Mesothelial cell of epicardium (in vitro differentiated cells): ENCODE measurements at regions not wholly inside any gene's neighbourhood (a gene's known extent, or its start where the extent isn't known, plus 50 kb on each side); places are given as distances from the start of the nearest gene placed in this dataset.
"Not testable (repeated sequence)": the region's sequence is repeated elsewhere in the genome, so short reads cannot be mapped to it uniquely, and the experiment has no call there.

Experiments used
- DNase-seq, 2 experiments: peaks; one replicate each; pipeline ENCODE4 v3.0.0; 2021; ENCODE audit warnings: low spot score in 2 of 2; ENCODE audit not compliant: unreplicated experiment in 2 of 2
- H3K27ac Mint-ChIP-seq: 2 replicates; pipeline ENCODE4 v1.8.0; 2021; ENCODE audit warnings: mixed read lengths
- H3K27me3 Mint-ChIP-seq: 2 replicates; pipeline ENCODE4 v1.8.0; 2021; ENCODE audit warnings: low read depth, mixed read lengths
- H3K36me3 Mint-ChIP-seq: 2 replicates; pipeline ENCODE4 v1.8.0; 2021; ENCODE audit warnings: mixed read lengths
- H3K4me1 Mint-ChIP-seq: 2 replicates; pipeline ENCODE4 v1.8.0; 2021; ENCODE audit warnings: mixed read lengths
- H3K4me3 Mint-ChIP-seq: 2 replicates; pipeline ENCODE4 v1.8.0; 2021; ENCODE audit warnings: mild to moderate bottlenecking, moderate library complexity, mixed read lengths
- H3K9me3 Mint-ChIP-seq: 2 replicates; pipeline ENCODE4 v1.8.0; 2021; ENCODE audit warnings: mixed read lengths
- CTCF ChIP-seq: fragments of 200-600 bp; sonication (generic); IDR thresholded peaks from one replicate; pipeline ENCODE4 v1.5.0; 2021; ENCODE audit warnings: antibody characterized with exemption; ENCODE audit not compliant: unreplicated experiment

- Mint-ChIP-seq H3K27ac (no peak overlapping the region), H3K9me3 (no peaks in the 10 kb centered on the region), H3K27me3 (no peaks in the 10 kb centered on the region), H3K4me3 (no peak overlapping the region), H3K36me3 (no peaks in the 10 kb centered on the region), H3K4me1 (peaks cover 4% of the 10 kb centered on the region)
- TF ChIP-seq CTCF, result no peak
- DNase-seq, result no peak
Measured at GRCh38 chr5:87732875-87733768, 320.4 kb upstream of the CCNH start.

- Mint-ChIP-seq H3K27ac (no peak overlapping the region), H3K4me1 (peaks cover 1% of the 10 kb centered on the region), H3K9me3 (no peaks in the 10 kb centered on the region), H3K4me3 (no peak overlapping the region), H3K36me3 (no peaks in the 10 kb centered on the region), H3K27me3 (no peaks in the 10 kb centered on the region)
- TF ChIP-seq CTCF, result no peak
- no peak for DNase-seq
Measured at GRCh38 chr5:87729781-87730180, 317.1 kb upstream of the CCNH start.

- Mint-ChIP-seq H3K27me3 (no peaks in the 10 kb centered on the region), H3K36me3 (no peaks in the 10 kb centered on the region), H3K4me3 (no peak overlapping the region), H3K4me1 (no peaks in the 10 kb centered on the region), H3K27ac (no peak overlapping the region), H3K9me3 (peaks cover 20% of the 10 kb centered on the region)
- TF ChIP-seq CTCF, result no peak
- DNase-seq, result no peak
Measured at GRCh38 chr5:87722286-87722685, 309.6 kb upstream of the CCNH start.

- not testable (repeated sequence) for DNase-seq, H3K36me3 Mint-ChIP-seq, H3K4me1 Mint-ChIP-seq, H3K27ac Mint-ChIP-seq, H3K4me3 Mint-ChIP-seq, H3K27me3 Mint-ChIP-seq
- peaks cover 24% of the 10 kb centered on the region for H3K9me3 Mint-ChIP-seq
Measured at GRCh38 chr5:87718224-87718925, 305.6 kb upstream of the CCNH start.

- Mint-ChIP-seq H3K27ac (no peak overlapping the region), H3K36me3 (no peaks in the 10 kb centered on the region), H3K9me3 (peaks cover 24% of the 10 kb centered on the region), H3K27me3 (no peaks in the 10 kb centered on the region), H3K4me1 (no peaks in the 10 kb centered on the region), H3K4me3 (no peak overlapping the region)
- no peak for DNase-seq
- no peak for TF ChIP-seq CTCF
Measured at GRCh38 chr5:87717761-87718160, 305.0 kb upstream of the CCNH start.

- peaks cover 14% of the 10 kb centered on the region for H3K4me1 Mint-ChIP-seq
- peaks cover 6% of the 10 kb centered on the region for H3K27me3 Mint-ChIP-seq
- H3K36me3 Mint-ChIP-seq, result no peaks in the 10 kb centered on the region
- H3K9me3 Mint-ChIP-seq, result no peaks in the 10 kb centered on the region
- no peak for DNase-seq
- no peak for TF ChIP-seq CTCF
- no peak overlapping the region for H3K27ac Mint-ChIP-seq
- H3K4me3 Mint-ChIP-seq, result no peak overlapping the region
Measured at GRCh38 chr5:87705876-87706275, 293.1 kb upstream of the CCNH start.
